GM21619 (cell line): ENCODE measurements at regions not wholly inside any gene's neighbourhood (a gene's known extent, or its start where the extent isn't known, plus 50 kb on each side); places are given as distances from the start of the nearest gene placed in this dataset.

ENCODE experiments used
- ATAC-seq: cut with Tn5 transposase; IDR thresholded peaks from one replicate; pipeline ENCODE4 v1.9.1; 2021; ENCODE audit not compliant: unreplicated experiment

GRCh38 chrX:10893976-10894375, 217.2 kb upstream of the HCCS start:
- no peak for ATAC-seq

GRCh38 chrX:10897768-10898167, 213.4 kb upstream of the HCCS start:
- ATAC-seq: no peak

GRCh38 chrX:10900585-10901289, 210.4 kb upstream of the HCCS start:
- no peak for ATAC-seq

- ATAC-seq: no peak
Measured at GRCh38 chrX:10901290-10901633, 209.9 kb upstream of the HCCS start.

- ATAC-seq: no peak
Measured at GRCh38 chrX:10902001-10902400, 209.1 kb upstream of the HCCS start.

- ATAC-seq: no peak
Measured at GRCh38 chrX:10903523-10903922, 207.6 kb upstream of the HCCS start.

- ATAC-seq: no peak
Measured at GRCh38 chrX:10904220-10904619, 206.9 kb upstream of the HCCS start.

GRCh38 chrX:10906866-10907265, 204.3 kb upstream of the HCCS start:
- ATAC-seq: no peak

- no peak for ATAC-seq
Measured at GRCh38 chrX:10922159-10922558, 189.0 kb upstream of the HCCS start.

GRCh38 chrX:10922835-10923234, 188.3 kb upstream of the HCCS start:
- no peak for ATAC-seq

GRCh38 chrX:10923466-10923865, 187.7 kb upstream of the HCCS start:
- no peak for ATAC-seq

- no peak for ATAC-seq
Measured at GRCh38 chrX:10926404-10926803, 184.7 kb upstream of the HCCS start.

GRCh38 chrX:10926891-10927290, 184.2 kb upstream of the HCCS start:
- no peak for ATAC-seq

GRCh38 chrX:10929747-10930146, 181.4 kb upstream of the HCCS start:
- no peak for ATAC-seq

- no peak for ATAC-seq
Measured at GRCh38 chrX:10930151-10930550, 181.0 kb upstream of the HCCS start.

- ATAC-seq: no peak
Measured at GRCh38 chrX:10931976-10932375, 179.2 kb upstream of the HCCS start.

- ATAC-seq: no peak
Measured at GRCh38 chrX:10932842-10933440, 178.2 kb upstream of the HCCS start.

GRCh38 chrX:10935501-10935900, 175.6 kb upstream of the HCCS start:
- ATAC-seq: no peak

GRCh38 chrX:10936976-10937375, 174.2 kb upstream of the HCCS start:
- no peak for ATAC-seq

GRCh38 chrX:10938365-10938923, 172.7 kb upstream of the HCCS start:
- ATAC-seq: no peak

GRCh38 chrX:10939424-10939823, 171.7 kb upstream of the HCCS start:
- no peak for ATAC-seq

- ATAC-seq: no peak
Measured at GRCh38 chrX:10944136-10944885, 166.8 kb upstream of the HCCS start.
